Myocyte (in vitro differentiated cells): ENCODE measurements at regions not wholly inside any gene's neighbourhood (a gene's known extent, or its start where the extent isn't known, plus 50 kb on each side); places are given as distances from the start of the nearest gene placed in this dataset.

ENCODE experiments used
- DNase-seq: peaks from one replicate; pipeline ENCODE4 v3.0.0-alpha.2; 2012; ENCODE audit warnings: low read depth

DNA sequence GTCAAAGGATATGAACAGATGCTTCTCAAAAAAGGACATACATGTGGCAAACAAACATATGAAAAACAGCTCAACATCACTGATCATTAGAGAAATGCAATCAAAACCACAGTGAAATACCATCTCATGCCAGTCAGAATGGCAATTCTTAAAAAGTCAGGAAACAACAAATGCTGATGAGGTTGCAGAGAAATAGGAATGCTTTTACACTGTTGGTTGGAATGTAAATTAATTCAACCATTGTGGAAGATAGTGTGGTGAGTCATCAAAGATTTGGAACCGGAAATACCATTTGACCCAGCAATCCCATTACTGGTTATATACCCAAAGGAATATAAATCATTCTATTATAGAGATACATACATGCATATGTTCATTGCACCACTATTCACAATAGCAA, 98.7 kb upstream of the PPP1R9A start:
- DNase-seq: peak; percentile 3

DNA sequence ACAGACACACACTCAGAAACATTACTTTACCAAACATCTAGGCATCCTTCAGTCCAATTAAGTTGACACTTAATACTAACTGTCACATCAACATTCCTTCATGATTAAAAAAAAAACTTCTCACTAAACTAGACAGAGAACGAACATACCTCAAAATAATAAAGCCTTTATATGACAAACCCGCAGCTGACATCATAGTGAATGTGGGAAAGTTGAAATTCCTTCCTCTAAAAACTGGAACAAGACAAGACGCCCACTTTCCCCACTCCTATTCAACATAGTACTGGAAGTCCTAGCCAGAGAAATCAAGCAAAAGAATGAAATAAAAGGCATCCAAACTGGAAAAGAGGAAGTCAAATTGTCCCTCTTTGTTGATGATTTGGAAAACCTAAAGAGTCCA, 96.9 kb upstream of the PPP1R9A start:
- no peak for DNase-seq

DNA sequence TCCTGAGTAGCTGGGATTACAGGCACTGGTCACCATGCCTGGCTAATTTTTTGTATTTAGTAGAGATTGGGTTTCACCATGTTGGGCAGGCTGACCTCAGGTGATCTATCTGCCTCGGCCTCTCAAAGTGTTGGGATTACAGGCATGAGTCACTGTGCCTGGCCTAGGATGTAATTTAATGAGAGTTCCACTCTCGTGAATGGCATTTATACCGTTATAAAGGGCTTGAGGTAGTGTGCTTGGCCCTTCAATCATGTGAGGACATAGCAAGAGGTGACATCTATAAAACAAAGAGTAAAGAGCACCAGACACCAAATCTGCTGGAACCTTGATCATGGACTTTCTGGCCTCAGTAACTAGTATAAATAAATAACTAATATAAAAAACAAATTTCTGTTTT, 93.5 kb upstream of the PPP1R9A start:
- DNase-seq: no peak

DNA sequence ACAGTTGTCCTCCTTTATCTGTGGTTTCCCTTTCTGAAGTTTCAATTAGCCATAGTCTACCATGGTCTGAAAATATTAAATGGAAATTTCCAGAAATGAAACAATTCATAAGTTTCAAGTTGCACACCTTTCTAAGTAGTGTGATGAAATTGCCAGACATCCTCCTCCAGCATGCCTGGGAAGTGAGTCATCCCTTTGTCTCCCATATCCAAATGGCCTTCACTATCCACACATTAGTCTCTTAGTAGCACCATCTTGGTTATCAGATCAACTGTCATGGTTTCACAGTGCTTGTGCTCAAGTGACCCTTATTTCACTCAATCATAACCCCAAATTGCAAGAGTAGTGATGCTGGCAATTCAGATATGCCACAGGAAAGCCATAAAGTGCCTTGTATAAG, 83.4 kb upstream of the PPP1R9A start:
- DNase-seq: peak; percentile 36

DNA sequence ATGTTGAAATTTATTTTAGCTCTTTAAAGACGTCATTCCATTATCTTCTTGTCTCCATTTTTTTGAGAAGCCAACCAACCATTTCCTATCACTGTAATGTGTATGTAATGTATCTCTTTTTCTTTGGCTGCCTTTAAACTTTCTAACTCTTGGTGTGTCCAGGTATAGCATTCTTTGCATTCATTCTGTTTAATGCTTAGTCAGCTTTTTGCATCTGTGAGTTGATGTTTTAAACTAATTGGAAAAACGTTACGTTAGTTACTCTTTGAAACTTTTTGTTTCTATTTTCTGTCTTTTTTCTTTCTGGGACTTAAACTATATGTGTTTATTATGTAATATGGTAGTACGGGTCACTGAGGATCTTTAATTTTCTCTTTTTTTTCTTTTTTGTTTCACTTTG, 77.4 kb upstream of the PPP1R9A start:
- no peak for DNase-seq

DNA sequence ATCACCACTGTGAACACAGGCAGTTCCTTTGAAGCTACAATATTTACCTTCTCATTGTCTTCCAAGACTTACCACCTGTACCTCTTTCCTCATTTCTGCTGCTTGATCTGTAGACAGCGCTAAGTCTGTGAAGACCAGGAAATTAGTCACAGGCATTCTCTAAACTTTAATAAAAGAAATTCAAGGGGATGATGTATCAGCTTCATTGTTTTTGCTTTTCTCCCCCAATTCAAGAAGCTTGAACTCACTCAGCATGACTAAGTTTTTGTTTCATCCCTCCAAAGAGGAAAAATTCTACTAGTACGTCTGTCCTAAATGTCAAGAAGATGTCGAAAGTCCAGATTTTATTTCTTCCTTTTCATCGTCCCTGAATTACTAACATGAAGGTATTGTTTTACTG, 75.3 kb upstream of the PPP1R9A start:
- DNase-seq: no peak

DNA sequence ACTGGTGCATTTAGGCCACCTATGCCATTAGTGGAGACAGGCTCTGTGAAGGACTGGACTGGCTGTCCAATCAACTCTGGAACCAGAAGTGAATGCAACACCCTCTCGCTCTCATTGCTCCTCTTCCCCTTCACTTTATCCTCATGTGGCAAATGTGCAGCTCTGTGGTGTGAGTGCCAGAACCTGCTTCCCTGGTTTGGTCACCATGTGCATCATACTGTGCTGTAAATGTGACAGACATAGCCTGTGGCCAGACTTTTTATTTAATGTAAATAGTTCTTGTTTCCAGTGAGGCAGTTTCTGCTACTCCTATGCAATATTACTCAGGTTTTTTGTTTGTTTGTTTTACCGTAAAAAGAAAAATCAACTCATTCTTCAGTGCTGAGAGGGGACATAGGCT, 73.0 kb upstream of the PPP1R9A start:
- DNase-seq: no peak

DNA sequence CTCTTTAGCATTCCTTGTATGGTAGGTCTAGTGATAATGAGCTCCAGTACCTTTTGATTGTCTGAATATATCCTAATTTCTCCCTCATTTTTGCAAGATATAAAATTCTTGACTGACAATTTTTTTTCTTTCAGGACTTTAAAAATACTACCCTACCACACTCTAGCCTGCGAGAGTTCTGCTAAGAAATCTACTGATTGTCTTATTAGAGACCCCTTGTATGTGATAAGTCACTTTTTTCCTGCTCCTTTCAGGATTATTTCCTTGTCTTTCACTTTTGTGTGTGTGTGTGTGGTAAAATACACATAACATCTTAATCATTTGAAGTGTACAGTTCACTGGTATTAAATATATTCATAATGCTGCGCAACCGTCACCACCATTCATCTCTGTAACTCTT, 68.7 kb upstream of the PPP1R9A start:
- DNase-seq: no peak

DNA sequence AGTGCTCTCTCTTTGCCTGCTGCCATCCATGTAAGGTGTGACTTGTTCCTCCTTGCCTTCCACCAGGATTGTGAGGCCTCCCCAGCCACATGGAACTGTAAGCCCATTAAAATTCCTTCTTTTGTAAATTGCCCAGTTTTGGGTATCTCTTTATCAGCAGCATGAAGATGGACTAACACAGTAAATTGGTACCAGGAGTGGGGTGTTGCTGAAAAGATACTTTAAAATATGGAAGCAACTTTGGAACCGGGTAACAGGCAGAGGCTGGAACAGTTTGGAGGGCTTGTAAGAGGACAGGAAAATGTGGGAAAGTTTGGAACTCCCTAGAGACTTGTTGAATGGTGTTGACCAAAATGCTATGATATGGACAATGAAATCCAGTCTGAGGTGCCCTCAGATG, 63.8 kb upstream of the PPP1R9A start:
- no peak for DNase-seq

DNA sequence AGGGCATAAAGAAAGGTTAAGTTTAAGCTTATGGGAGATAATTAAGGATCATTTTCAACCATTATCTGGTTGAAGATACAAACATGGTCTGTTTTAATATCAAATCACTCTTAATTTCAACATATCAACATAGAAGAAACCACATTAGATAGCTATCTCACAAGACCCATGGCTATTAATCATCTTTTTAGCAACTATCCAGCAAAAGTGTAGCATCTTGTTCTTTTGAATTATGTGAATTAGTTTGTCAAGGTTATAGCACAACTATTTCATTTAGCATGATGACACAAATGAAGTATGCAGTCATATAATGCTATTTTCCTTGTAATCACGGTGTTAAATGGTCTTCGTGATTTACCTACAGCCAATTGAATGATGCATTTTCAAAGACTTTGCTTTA, 58.9 kb upstream of the PPP1R9A start:
- DNase-seq: peak; percentile 18

DNA sequence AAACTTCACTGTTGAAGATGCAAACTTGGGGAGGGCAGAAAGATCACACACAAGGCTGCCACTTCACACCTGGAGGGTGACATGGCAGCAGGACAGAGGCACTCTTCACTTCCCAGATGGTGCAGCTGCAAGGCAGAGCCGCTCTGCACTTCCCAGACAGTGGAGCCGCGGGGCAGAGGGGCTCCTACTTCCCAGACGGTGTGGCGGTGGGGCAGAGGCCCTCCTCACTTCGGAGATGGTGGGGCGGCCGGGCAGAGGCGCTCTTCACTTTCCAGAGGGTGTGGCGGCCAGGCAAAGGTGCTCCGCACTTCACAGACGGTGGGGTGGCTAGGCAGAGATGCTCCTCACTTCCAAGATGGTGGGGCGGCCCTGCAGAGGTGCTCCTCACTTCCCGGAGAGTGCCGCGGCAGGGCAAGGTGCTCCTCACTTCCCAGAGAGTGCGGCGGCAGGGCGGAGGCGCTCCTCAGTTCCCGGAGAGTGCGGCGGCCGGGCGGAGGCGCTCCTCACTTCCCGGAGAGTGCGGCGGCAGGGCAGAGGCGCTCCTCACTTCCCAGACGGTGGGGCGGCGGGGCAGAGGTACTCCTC, 58.3 kb upstream of the PPP1R9A start:
- DNase-seq: no peak

DNA sequence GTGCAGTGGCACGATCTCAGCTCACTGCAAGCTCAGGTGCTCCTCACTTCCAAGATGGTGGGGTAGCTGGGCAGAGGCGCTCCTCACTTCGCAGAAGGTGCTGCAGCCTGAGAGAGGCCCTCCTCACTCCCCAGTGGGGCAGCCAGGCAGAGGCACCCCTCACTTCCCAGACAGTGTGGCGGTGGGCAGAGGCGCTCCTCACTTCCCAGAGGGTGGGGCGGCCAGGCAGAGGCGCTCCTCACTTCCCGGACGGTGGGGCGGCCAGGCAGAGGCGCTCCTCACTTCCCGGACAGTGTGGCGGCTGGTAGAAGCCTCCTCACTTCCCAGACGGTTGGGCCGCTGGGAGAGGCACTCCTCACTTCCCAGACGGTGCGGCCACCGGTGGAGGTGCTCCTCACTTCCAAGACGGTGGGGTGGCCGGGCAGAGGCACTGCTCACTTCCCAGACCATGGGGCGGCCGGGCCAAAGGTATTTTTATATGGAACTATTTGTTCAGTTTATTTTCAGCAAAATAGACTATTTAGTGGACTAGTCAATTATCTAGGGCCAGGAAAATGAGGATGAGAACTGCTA, 57.7 kb upstream of the PPP1R9A start:
- DNase-seq: no peak

DNA sequence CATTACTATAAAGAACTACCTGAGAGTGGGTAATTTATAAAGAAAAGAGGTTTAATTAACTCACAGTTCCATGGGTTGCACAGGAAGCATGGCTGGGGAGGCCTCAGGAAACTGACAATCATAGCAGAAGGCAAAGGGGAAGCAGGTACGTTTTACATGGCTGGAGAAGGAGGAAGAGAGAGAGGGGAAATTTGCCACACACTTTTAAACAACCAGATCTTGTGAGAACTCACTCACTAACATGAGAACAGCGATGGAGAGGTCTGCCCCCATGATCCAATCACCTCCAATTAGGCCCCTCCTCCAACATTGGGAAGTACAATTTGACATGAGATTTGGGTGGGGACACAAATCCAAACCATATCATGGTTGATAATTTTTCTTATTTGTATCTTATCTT, 51.8 kb upstream of the PPP1R9A start:
- DNase-seq: no peak

DNA sequence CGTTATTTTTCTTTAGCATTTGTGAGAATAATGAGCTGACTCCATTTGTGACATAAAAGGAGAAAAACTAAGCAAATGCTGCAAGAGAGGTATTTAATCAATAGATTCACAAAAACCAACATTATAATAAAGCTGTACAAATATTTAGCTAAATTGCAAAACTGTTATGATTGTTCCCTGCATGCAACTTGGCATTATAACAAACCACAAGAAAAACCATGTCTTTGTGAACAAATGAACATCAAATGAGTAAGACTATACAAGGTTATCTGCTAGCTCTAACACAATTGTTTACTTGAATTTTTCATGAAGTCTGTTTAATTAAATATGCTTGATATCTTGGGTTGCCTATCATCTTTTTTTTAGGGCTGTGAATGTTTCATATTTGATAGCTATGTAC, 50.8 kb upstream of the PPP1R9A start:
- peak; percentile 9 for DNase-seq
